ENCODE measurements at regions not wholly inside any gene's neighbourhood (a gene's known extent, or its start where the extent isn't known, plus 50 kb on each side); places are given as distances from the start of the nearest gene placed in this dataset.

DNA sequence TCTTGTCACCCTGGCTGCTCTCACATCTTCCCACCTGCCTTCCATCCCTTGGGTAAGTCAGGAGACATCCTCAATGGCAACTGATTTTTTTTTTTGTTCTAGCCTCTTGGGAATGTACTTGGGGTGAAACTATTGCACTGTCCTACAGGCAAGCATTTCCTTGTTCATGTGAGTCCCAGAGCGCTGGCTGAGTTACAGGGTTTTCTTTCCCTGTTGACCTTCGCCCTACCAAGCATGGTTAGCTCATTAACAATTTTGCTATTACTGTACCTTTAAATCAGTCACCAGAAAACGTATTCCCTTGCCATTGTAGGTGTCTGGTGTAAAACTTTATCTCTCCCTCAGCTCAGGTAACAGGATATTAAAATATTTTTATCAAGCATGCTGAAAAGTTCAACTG lies 98.9 kb downstream of the PRLHR start:
- TF ChIP-seq, protein P1, sequence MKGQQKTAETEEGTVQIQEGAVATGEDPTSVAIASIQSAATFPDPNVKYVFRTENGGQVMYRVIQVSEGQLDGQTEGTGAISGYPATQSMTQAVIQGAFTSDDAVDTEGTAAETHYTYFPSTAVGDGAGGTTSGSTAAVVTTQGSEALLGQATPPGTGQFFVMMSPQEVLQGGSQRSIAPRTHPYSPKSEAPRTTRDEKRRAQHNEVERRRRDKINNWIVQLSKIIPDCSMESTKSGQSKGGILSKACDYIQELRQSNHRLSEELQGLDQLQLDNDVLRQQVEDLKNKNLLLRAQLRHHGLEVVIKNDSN (IDR thresholded peaks at IDR 0.05), result no peak
- TF ChIP-seq EP300 (IDR thresholded peaks at IDR 0.05; ENCODE audit: borderline replicate concordance) (no peak), CEBPB (IDR thresholded peaks at IDR 0.05) (no peak), FOXM1 (IDR thresholded peaks at IDR 0.05; ENCODE audit: borderline replicate concordance, low read depth) (no peak), TEAD4 (IDR thresholded peaks at IDR 0.05) (no peak), EGR1 (IDR thresholded peaks at IDR 0.05) (no peak), YY1 (IDR thresholded peaks at IDR 0.05; ENCODE audit: low read depth) (no peak), ZBTB7A (IDR thresholded peaks at IDR 0.05; ENCODE audit: low read depth) (no peak)

DNA sequence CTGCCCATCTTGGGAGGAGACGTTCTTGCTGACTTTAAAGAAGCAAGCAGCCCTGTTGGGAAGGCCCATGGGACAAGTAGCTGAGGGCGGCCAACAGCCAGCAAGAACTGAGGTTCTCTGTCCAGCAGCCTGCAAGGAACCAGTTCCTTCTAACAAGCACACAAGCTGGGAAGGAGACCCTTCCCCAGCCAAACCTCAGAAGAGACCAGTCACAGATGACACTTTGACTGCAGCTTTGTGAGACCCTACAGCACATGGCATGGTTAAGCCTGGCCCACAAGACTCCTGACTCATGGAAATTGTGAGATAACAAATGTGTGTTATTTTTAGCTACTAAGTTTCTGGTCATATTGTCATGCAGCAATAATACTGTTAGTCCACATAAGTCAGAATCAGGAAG lies 99.9 kb downstream of the PRLHR start:
- TF ChIP-seq CREB1 (IDR thresholded peaks at IDR 0.05; ENCODE audit: low read depth) (no peak), EP300 (IDR thresholded peaks at IDR 0.05; ENCODE audit: borderline replicate concordance) (no peak), TAF1 (IDR thresholded peaks at IDR 0.05; ENCODE audit: low read depth) (no peak), TEAD4 (IDR thresholded peaks at IDR 0.05) (no peak), TCF12 (IDR thresholded peaks at IDR 0.05; ENCODE audit: low read depth) (no peak), FOXM1 (IDR thresholded peaks at IDR 0.05; ENCODE audit: borderline replicate concordance, low read depth) (no peak), ZBTB7A (IDR thresholded peaks at IDR 0.05; ENCODE audit: low read depth) (no peak)
- TF ChIP-seq, protein P2, sequence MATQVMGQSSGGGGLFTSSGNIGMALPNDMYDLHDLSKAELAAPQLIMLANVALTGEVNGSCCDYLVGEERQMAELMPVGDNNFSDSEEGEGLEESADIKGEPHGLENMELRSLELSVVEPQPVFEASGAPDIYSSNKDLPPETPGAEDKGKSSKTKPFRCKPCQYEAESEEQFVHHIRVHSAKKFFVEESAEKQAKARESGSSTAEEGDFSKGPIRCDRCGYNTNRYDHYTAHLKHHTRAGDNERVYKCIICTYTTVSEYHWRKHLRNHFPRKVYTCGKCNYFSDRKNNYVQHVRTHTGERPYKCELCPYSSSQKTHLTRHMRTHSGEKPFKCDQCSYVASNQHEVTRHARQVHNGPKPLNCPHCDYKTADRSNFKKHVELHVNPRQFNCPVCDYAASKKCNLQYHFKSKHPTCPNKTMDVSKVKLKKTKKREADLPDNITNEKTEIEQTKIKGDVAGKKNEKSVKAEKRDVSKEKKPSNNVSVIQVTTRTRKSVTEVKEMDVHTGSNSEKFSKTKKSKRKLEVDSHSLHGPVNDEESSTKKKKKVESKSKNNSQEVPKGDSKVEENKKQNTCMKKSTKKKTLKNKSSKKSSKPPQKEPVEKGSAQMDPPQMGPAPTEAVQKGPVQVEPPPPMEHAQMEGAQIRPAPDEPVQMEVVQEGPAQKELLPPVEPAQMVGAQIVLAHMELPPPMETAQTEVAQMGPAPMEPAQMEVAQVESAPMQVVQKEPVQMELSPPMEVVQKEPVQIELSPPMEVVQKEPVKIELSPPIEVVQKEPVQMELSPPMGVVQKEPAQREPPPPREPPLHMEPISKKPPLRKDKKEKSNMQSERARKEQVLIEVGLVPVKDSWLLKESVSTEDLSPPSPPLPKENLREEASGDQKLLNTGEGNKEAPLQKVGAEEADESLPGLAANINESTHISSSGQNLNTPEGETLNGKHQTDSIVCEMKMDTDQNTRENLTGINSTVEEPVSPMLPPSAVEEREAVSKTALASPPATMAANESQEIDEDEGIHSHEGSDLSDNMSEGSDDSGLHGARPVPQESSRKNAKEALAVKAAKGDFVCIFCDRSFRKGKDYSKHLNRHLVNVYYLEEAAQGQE (IDR thresholded peaks at IDR 0.05; ENCODE audit: low read depth), result no peak
- TF ChIP-seq, protein P1 (IDR thresholded peaks at IDR 0.05), result no peak

DNA sequence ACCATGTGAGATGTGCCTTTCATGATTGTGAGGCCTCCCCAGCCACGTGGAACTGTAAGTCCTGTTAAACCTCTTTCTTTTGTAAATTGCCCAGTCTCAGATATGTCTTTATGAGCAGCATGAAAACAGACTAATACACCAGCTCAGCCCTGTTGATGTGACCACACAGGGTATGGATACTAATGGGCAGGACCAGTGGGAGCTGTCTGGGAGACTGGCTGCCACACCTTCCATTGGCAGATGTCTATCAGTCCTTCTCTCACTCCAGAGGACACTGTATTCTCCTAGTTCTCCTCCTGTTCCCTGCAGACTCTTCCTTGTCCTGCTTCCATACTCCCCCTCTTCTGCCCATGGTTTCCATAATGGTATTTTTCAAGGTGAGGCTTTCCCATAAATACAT lies 104.4 kb downstream of the PRLHR start:
- TF ChIP-seq, protein P1 (IDR thresholded peaks at IDR 0.05), result no peak
- TF ChIP-seq TEAD4 (IDR thresholded peaks at IDR 0.05) (no peak), CEBPB (IDR thresholded peaks at IDR 0.05) (no peak), EGR1 (IDR thresholded peaks at IDR 0.05) (no peak), ZBTB7A (IDR thresholded peaks at IDR 0.05; ENCODE audit: low read depth) (no peak), TAF1 (IDR thresholded peaks at IDR 0.05; ENCODE audit: low read depth) (no peak), CREB1 (IDR thresholded peaks at IDR 0.05; ENCODE audit: low read depth) (no peak), EP300 (IDR thresholded peaks at IDR 0.05; ENCODE audit: borderline replicate concordance) (no peak), FOXM1 (IDR thresholded peaks at IDR 0.05; ENCODE audit: borderline replicate concordance, low read depth) (no peak), YY1 (IDR thresholded peaks at IDR 0.05; ENCODE audit: low read depth) (no peak), NFIC (IDR thresholded peaks at IDR 0.05) (no peak), TCF12 (IDR thresholded peaks at IDR 0.05; ENCODE audit: low read depth) (no peak), RAD21 (IDR thresholded peaks at IDR 0.05; ENCODE audit: low read depth) (no peak)
- TF ChIP-seq, protein P3, sequence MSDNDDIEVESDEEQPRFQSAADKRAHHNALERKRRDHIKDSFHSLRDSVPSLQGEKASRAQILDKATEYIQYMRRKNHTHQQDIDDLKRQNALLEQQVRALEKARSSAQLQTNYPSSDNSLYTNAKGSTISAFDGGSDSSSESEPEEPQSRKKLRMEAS (IDR thresholded peaks at IDR 0.05), result no peak
- TF ChIP-seq, protein P2 (IDR thresholded peaks at IDR 0.05; ENCODE audit: low read depth), result no peak

DNA sequence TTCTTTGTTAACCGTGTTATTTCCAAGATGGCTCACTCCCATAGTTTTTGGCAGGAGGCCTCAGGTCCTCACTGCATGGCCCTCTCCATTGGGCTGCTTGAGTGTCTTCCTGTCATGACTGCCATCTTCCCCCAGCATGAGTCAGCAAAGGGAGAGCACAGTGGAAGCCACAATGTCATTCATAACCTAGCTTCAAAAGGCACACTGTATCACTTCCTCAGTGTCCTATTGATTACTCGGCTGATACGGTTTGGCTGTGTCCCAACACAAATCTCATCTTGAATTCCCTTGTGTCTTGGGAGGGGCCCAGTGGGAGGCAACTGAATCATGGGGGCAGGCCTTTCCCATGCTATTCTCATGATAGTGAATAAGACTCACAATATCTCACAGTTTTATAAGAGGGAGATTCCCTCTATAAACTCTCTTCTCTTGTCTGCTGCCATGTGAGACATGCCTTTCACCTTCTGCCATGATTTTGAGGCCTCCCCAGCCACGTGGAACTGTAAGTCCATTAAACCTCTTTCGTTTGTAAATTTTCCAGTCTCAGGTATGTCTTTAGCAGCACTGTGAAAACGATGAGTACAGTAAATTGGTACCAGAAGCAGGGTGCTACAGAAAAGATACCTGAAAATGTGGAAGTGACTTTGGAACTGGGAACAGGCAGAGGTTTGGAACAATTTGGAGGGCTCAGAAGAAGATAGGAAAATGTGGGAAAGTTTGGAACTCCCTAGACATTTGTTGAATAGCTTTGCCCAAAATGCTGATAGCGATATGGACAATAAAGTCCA lies 106.5 kb downstream of the PRLHR start:
- TF ChIP-seq EP300 (IDR thresholded peaks at IDR 0.05; ENCODE audit: borderline replicate concordance), result no peak
- no peak for TF ChIP-seq TCF12 (IDR thresholded peaks at IDR 0.05; ENCODE audit: low read depth)
- TF ChIP-seq, protein P3 (IDR thresholded peaks at IDR 0.05), result no peak
- TF ChIP-seq EGR1 (IDR thresholded peaks at IDR 0.05), result no peak
- no peak for TF ChIP-seq CEBPB (IDR thresholded peaks at IDR 0.05)
- TF ChIP-seq NFIC (IDR thresholded peaks at IDR 0.05), result no peak
- TF ChIP-seq, protein P1 (IDR thresholded peaks at IDR 0.05), result no peak
- TF ChIP-seq RAD21 (IDR thresholded peaks at IDR 0.05; ENCODE audit: low read depth), result no peak
- TF ChIP-seq TEAD4 (IDR thresholded peaks at IDR 0.05), result no peak
- TF ChIP-seq YY1 (IDR thresholded peaks at IDR 0.05; ENCODE audit: low read depth), result no peak
- TF ChIP-seq TAF1 (IDR thresholded peaks at IDR 0.05; ENCODE audit: low read depth), result no peak
- no peak for TF ChIP-seq ZBTB7A (IDR thresholded peaks at IDR 0.05; ENCODE audit: low read depth)
- TF ChIP-seq FOXM1 (IDR thresholded peaks at IDR 0.05; ENCODE audit: borderline replicate concordance, low read depth), result no peak
- TF ChIP-seq, protein P2 (IDR thresholded peaks at IDR 0.05; ENCODE audit: low read depth), result no peak
- TF ChIP-seq CREB1 (IDR thresholded peaks at IDR 0.05; ENCODE audit: low read depth), result no peak
